OCI-LY1 (cell line): ENCODE measurements at regions not wholly inside any gene's neighbourhood (a gene's known extent, or its start where the extent isn't known, plus 50 kb on each side); places are given as distances from the start of the nearest gene placed in this dataset.

ENCODE experiments used
- H2AFZ ChIP-seq: fragments of 200-600 bp; sonication (generic), shearing (Covaris generic); 2 replicates; pipeline ENCODE4 v1.6.0; 2014; ENCODE audit warnings: antibody characterized with exemption, mild to moderate bottlenecking, low read length
- H3F3A ChIP-seq: fragments of 200-600 bp; sonication (generic), shearing (Covaris generic); 2 replicates; pipeline ENCODE4 v1.6.0; 2014; ENCODE audit warnings: mild to moderate bottlenecking, antibody characterized with exemption, low read length, moderate library complexity; ENCODE audit not compliant: insufficient read depth
- H3K27ac ChIP-seq: fragments of 200-600 bp; sonication (generic); 2 replicates; pipeline ENCODE4 v1.5.1; 2014; ENCODE audit warnings: low read length, mixed run types, mild to moderate bottlenecking, low read depth; ENCODE audit not compliant: poor library complexity, severe bottlenecking
- H3K27me3 ChIP-seq: fragments of 200-600 bp; sonication (generic); 2 replicates; pipeline ENCODE4 v1.6.0; 2014; ENCODE audit warnings: antibody characterized with exemption, mild to moderate bottlenecking, low read length, moderate library complexity; ENCODE audit not compliant: insufficient read depth
- H3K36me3 ChIP-seq: fragments of 200-600 bp; sonication (generic); 2 replicates; pipeline ENCODE4 v1.6.1; 2014; ENCODE audit warnings: mild to moderate bottlenecking, antibody characterized with exemption, low read length, moderate library complexity, mixed read lengths; ENCODE audit not compliant: insufficient read depth
- H3K4me1 ChIP-seq: fragments of 200-600 bp; sonication (generic); 2 replicates; pipeline ENCODE4 v1.5.1; 2014; ENCODE audit warnings: mild to moderate bottlenecking, low read length, moderate library complexity; ENCODE audit not compliant: insufficient read depth, severe bottlenecking
- H3K4me2 ChIP-seq: fragments of 200-600 bp; sonication (generic), shearing (Covaris generic); 2 replicates; pipeline ENCODE4 v1.6.1; 2014; ENCODE audit warnings: low read length
- H3K4me3 ChIP-seq: fragments of 200-600 bp; sonication (generic); 2 replicates; pipeline ENCODE4 v1.5.1; 2014; ENCODE audit warnings: low read length, low read depth, mild to moderate bottlenecking, mixed read lengths; ENCODE audit not compliant: poor library complexity, severe bottlenecking
- H3K79me2 ChIP-seq: fragments of 200-600 bp; shearing (Covaris generic); 2 replicates; pipeline ENCODE4 v1.6.1; 2016; ENCODE audit warnings: mixed run types, low read length, mixed read lengths; ENCODE audit not compliant: insufficient read depth
- H3K9ac ChIP-seq: fragments of 200-600 bp; sonication (generic), shearing (Covaris generic); 2 replicates; pipeline ENCODE4 v1.6.1; 2014; ENCODE audit warnings: mild to moderate bottlenecking, low read length, mixed read lengths
- H3K9me2 ChIP-seq: fragments of 200-600 bp; sonication (generic), shearing (Covaris generic); 2 replicates; pipeline ENCODE4 v1.6.1; 2014; ENCODE audit warnings: low read depth, mild to moderate bottlenecking, low read length, mixed read lengths
- H3K9me3 ChIP-seq: fragments of 200-600 bp; shearing (Covaris generic); 2 replicates; pipeline ENCODE4 v1.6.1; 2014; ENCODE audit warnings: low read length, mixed read lengths
- H4K20me1 ChIP-seq: fragments of 200-600 bp; sonication (generic), shearing (Covaris generic); 2 replicates; pipeline ENCODE4 v1.6.0; 2016; ENCODE audit warnings: mild to moderate bottlenecking, low read length; ENCODE audit not compliant: insufficient read depth
- EZH2 ChIP-seq: fragments of 200-600 bp; sonication (generic), shearing (Covaris generic); IDR thresholded peaks from 2 replicates; pipeline ENCODE4 v1.8.0; 2017; ENCODE audit warnings: borderline replicate concordance, mixed run types, mild to moderate bottlenecking, antibody characterized with exemption, low read length, moderate library complexity, mixed read lengths
- TF ChIP-seq, protein P1 (sequence below): fragments of 200-600 bp; sonication (generic), shearing (Covaris generic); IDR thresholded peaks from 2 replicates; pipeline ENCODE4 v1.5.1; 2017; ENCODE audit warnings: mild to moderate bottlenecking, antibody characterized with exemption, low read length, moderate library complexity, mixed read lengths

DNA sequence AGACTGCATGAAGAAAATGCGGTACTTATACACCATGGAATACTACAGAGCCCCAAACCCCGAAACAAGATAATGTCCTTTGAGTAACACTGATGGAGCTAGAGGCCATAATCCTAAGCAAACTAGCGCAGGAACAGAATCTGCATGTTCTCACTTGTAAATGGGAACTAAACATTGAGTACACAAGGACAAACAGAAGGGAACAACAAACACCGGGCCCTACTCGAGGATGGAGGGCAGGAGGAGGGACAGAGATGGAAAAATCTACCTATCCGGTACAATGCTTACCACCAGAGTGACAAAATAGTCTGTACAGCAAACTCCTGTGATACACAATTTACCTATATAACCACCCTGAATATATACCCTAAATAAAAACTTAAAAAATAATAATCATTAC is 507.9 kb downstream of the IPMK start:
- no peaks in the 10 kb centered on the region for H4K20me1 ChIP-seq
- no peaks in the 10 kb centered on the region for H3K4me1 ChIP-seq
- H3K36me3 ChIP-seq, result no peaks in the 10 kb centered on the region
- no peak overlapping the region for H3K27ac ChIP-seq
- no peak overlapping the region for H2AFZ ChIP-seq
- no peak overlapping the region for H3K9ac ChIP-seq
- no peaks in the 10 kb centered on the region for H3K27me3 ChIP-seq
- no peak overlapping the region for H3K4me3 ChIP-seq
- H3K9me3 ChIP-seq, result no peaks in the 10 kb centered on the region
- no peaks in the 10 kb centered on the region for H3K9me2 ChIP-seq
- TF ChIP-seq, protein P1, sequence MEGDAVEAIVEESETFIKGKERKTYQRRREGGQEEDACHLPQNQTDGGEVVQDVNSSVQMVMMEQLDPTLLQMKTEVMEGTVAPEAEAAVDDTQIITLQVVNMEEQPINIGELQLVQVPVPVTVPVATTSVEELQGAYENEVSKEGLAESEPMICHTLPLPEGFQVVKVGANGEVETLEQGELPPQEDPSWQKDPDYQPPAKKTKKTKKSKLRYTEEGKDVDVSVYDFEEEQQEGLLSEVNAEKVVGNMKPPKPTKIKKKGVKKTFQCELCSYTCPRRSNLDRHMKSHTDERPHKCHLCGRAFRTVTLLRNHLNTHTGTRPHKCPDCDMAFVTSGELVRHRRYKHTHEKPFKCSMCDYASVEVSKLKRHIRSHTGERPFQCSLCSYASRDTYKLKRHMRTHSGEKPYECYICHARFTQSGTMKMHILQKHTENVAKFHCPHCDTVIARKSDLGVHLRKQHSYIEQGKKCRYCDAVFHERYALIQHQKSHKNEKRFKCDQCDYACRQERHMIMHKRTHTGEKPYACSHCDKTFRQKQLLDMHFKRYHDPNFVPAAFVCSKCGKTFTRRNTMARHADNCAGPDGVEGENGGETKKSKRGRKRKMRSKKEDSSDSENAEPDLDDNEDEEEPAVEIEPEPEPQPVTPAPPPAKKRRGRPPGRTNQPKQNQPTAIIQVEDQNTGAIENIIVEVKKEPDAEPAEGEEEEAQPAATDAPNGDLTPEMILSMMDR, result no peak
- no peak for TF ChIP-seq EZH2
- H3F3A ChIP-seq, result no peaks in the 10 kb centered on the region
- H3K79me2 ChIP-seq, result no peaks in the 10 kb centered on the region
- H3K4me2 ChIP-seq, result no peak overlapping the region

DNA sequence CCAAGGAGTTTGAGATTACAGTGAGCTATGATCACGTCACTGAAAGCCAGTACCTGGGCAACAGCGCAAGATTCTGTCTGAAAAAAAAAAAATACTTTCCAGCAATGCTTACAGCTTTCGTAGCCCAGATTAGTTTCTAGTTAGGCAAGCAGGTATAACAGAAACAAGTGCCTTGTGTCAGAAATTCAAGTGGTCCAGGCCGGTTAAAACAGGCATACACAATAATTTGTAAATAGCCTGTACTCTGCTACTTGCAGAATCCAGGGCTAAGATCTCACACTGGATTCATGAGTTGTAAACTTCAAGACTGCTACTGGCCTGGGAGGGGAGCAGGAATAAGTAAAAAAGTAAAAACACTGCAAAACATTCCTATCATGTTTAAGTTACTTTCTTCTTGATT is 512.9 kb downstream of the IPMK start:
- Histone ChIP-seq H3K4me1 (no peaks in the 10 kb centered on the region), H3K4me3 (no peak overlapping the region), H2AFZ (no peak overlapping the region), H3K36me3 (no peaks in the 10 kb centered on the region), H3K27me3 (no peaks in the 10 kb centered on the region), H3K9me3 (no peaks in the 10 kb centered on the region), H3K27ac (no peak overlapping the region), H3F3A (no peaks in the 10 kb centered on the region), H3K9me2 (no peaks in the 10 kb centered on the region; the same call in 1 of the 2 replicates), H3K79me2 (no peaks in the 10 kb centered on the region), H3K4me2 (no peak overlapping the region), H3K9ac (no peak overlapping the region), H4K20me1 (no peaks in the 10 kb centered on the region)
- TF ChIP-seq, protein P1, result no peak
- no peak for TF ChIP-seq EZH2

DNA sequence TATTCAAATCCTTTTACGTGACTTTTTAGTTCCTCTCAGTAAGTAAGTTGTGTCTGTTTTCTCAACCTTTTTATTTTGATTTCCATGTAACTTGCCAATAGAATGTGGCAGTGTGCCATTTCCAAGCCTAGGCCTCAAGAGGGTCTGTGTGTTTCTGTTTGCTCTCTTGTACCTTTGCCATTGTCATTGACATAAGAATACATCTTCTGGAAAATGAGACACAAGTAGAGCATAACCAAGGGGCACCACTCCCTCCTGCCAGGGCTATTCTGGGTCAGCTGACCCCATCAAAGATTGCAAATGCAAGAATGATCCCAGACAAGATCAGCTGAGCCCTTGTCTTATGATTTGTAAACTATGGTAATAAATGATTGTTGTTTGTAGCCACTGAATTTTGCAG is 524.0 kb downstream of the IPMK start:
- Histone ChIP-seq H3K4me2 (no peak overlapping the region), H2AFZ (no peak overlapping the region), H4K20me1 (no peaks in the 10 kb centered on the region), H3K79me2 (no peaks in the 10 kb centered on the region), H3K27ac (no peak overlapping the region), H3K9me3 (no peaks in the 10 kb centered on the region), H3K4me1 (no peaks in the 10 kb centered on the region), H3K4me3 (no peak overlapping the region), H3K27me3 (no peaks in the 10 kb centered on the region), H3K36me3 (no peaks in the 10 kb centered on the region), H3F3A (no peaks in the 10 kb centered on the region), H3K9me2 (no peaks in the 10 kb centered on the region), H3K9ac (no peak overlapping the region)
- TF ChIP-seq, protein P1, result no peak
- no peak for TF ChIP-seq EZH2
